Brain microvascular endothelial cell (primary cell): ENCODE measurements at regions not wholly inside any gene's neighbourhood (a gene's known extent, or its start where the extent isn't known, plus 50 kb on each side); places are given as distances from the start of the nearest gene placed in this dataset.

Experiments used
- DNase-seq: peaks from one replicate; pipeline ENCODE4 v3.0.0-alpha.2; 2020
- H3K27ac ChIP-seq: fragments of 250-450 bp; sonication (Bioruptor Pico); 2 replicates; pipeline ENCODE4 v1.5.1; 2020; ENCODE audit warnings: mild to moderate bottlenecking, moderate library complexity
- H3K27me3 ChIP-seq: fragments of 250-450 bp; sonication (Bioruptor Pico); replicated peaks from 2 replicates; pipeline ENCODE4 v1.5.1; 2020; ENCODE audit warnings: mild to moderate bottlenecking
- H3K36me3 ChIP-seq: fragments of 250-450 bp; sonication (Bioruptor Pico); replicated peaks from 2 replicates; pipeline ENCODE4 v1.5.1; 2020; ENCODE audit warnings: mild to moderate bottlenecking
- H3K4me3 ChIP-seq: 2 replicates; pipeline ENCODE4 v1.5.1; 2011; ENCODE audit warnings: low read depth, mild to moderate bottlenecking, control low read depth, low read length, moderate library complexity
- CTCF ChIP-seq: IDR thresholded peaks from 2 replicates; pipeline ENCODE4 v1.5.1; 2011; ENCODE audit warnings: low read depth, mild to moderate bottlenecking, moderate library complexity, low read length, control low read depth, inconsistent platforms; ENCODE audit errors: missing control alignments
- in situ Hi-C: cut with HindIII; loops from 2 replicates; pipeline ENCODE4 v1.10.0; 2017; ENCODE audit warnings: low sequenced_read_pairs, low pct_ligation_motif_present

DNA sequence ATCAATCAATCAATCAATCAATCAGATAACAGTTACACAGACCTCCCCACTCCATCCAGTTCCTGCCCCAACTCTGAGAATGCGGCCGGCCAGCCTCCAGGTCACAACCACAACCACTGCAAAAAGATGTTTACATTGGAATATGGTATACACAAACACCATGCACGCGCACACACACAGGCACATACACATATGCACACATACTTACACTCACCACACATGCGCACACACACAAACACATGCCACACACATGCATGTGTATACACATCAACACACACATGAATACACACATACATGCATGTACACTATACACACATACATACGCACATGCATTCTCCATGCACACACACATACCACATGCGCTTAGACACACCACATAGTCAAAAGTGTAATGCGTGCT lies 131.1 kb downstream of the PXDC1 start:
- H3K27me3 ChIP-seq: no peaks in the 10 kb centered on the region
- no peaks in the 10 kb centered on the region for H3K36me3 ChIP-seq
- in situ Hi-C loops: no loop called here
- TF ChIP-seq CTCF: no peak
- H3K4me3 ChIP-seq: no peak overlapping the region
- no peak for DNase-seq
- no peak overlapping the region for H3K27ac ChIP-seq

- Histone ChIP-seq H3K36me3 (no peaks in the 10 kb centered on the region), H3K27ac (no peak overlapping the region), H3K4me3 (no peak overlapping the region), H3K27me3 (no peaks in the 10 kb centered on the region)
- in situ Hi-C loops: no loop called here
- DNase-seq: no peak
- no peak for TF ChIP-seq CTCF
These were observed 131.7 kb downstream of the PXDC1 start for GRCh38 chr6:3619800-3620199.

- Histone ChIP-seq H3K27ac (no peak overlapping the region), H3K36me3 (no peaks in the 10 kb centered on the region), H3K27me3 (no peaks in the 10 kb centered on the region), H3K4me3 (no peak overlapping the region)
- no peak for TF ChIP-seq CTCF
- DNase-seq: no peak
- in situ Hi-C loops: no loop called here
These were observed 132.3 kb downstream of the PXDC1 start for GRCh38 chr6:3619201-3619600.

DNA sequence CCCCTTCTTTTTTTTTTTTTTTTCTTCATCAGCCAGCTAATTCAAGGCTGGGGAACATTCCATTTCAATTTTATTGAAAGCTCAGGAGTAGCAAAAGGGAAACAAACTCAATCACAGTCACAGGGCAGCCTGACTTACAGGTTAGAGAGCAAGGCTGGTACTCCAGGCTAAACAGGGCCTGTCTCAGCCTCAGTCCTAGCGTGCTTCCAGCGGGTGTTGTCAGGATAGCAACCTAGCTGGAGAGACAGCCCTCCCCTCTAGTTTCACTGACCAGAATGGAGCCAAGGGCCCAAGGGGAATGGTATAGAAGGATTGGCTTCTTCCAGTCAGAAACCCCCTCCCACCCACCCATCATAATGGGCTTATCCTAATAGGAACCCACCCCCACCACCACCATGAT lies 132.9 kb downstream of the PXDC1 start:
- in situ Hi-C loops: no loop called here
- no peak overlapping the region for H3K27ac ChIP-seq
- TF ChIP-seq CTCF: no peak
- no peaks in the 10 kb centered on the region for H3K36me3 ChIP-seq
- no peak overlapping the region for H3K4me3 ChIP-seq
- no peaks in the 10 kb centered on the region for H3K27me3 ChIP-seq
- DNase-seq: no peak

GRCh38 chr6:3617681-3618311 lies 133.7 kb downstream of the PXDC1 start:
- H3K4me3 ChIP-seq: no peak overlapping the region
- no peak for DNase-seq
- TF ChIP-seq CTCF: no peak
- no peaks in the 10 kb centered on the region for H3K27me3 ChIP-seq
- no peak overlapping the region for H3K27ac ChIP-seq
- H3K36me3 ChIP-seq: no peaks in the 10 kb centered on the region
- in situ Hi-C loops: no loop called here

DNA sequence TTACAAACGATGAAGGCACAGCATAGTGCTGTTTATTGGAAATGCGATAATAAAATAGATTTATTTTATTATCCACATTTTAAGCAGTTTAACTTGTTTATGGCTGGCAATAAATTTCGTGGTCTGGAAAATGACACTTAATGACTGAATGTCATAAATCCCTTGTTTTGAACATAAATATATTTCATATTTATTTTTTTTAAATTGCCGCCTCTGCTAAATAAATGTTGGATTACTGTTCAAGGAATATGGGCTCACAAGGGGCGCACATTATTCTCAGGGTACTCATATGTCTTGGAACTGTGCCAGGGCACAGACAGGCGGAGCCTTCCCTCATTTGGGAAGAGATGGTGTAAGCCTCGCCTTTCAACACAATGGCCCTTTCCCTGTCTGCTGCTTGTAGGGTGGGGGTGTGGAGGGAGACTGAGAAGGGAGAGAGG lies 134.3 kb downstream of the PXDC1 start:
- in situ Hi-C loops: no loop called here
- TF ChIP-seq CTCF: no peak
- Histone ChIP-seq H3K27ac (no peak overlapping the region), H3K36me3 (no peaks in the 10 kb centered on the region), H3K27me3 (no peaks in the 10 kb centered on the region), H3K4me3 (no peak overlapping the region)
- DNase-seq: no peak
